IMR-90 (cell line): ENCODE measurements at regions not wholly inside any gene's neighbourhood (a gene's known extent, or its start where the extent isn't known, plus 50 kb on each side); places are given as distances from the start of the nearest gene placed in this dataset.

Source experiments
- ATAC-seq: fragments of 200-7000 bp; cut with Tn5 transposase; 2 replicates; pipeline ENCODE4 v1.9.1; 2020; ENCODE audit warnings: low read depth, mild to moderate bottlenecking, moderate library complexity
- BruUV-seq: library from RNA; stranded (reverse); fragments of 400-500 nt; replicated peaks from 2 replicates; lab custom pipeline; 2021; lab: Mats Ljungman, UMichigan
- CTCF ChIA-PET: fragments of 300-600 bp; formaldehyde crosslinking; extraction: SDS; loops from one replicate; lab custom pipeline; 2021; ENCODE audit warnings: antibody characterized with exemption; lab: Yijun Ruan, JAX
- POLR2A ChIA-PET: fragments of 300-600 bp; sonication (Branson Sonifier 250); formaldehyde crosslinking; loops from one replicate; lab custom pipeline; 2022; ENCODE audit warnings: antibody characterized with exemption; ENCODE audit not compliant: unreplicated experiment; lab: Charles Lee
- DNase-seq: peaks from one replicate; pipeline ENCODE4 v3.0.0; 2013
- H2AFZ ChIP-seq: replicated peaks from 2 replicates; pipeline ENCODE3; 2013; ENCODE audit warnings: low read length, mild to moderate bottlenecking; ENCODE audit not compliant: poor library complexity
- H2AK5ac ChIP-seq: 2 replicates; pipeline ENCODE4 v1.6.1; 2013; ENCODE audit warnings: low read depth, low read length, inconsistent platforms
- H2AK9ac ChIP-seq: replicated peaks from 2 replicates; pipeline ENCODE3; 2013; ENCODE audit warnings: mild to moderate bottlenecking, low read depth, low read length, moderate library complexity; ENCODE audit not compliant: poor library complexity
- H2BK120ac ChIP-seq: 2 replicates; pipeline ENCODE4 v1.6.1; 2013; ENCODE audit warnings: low read depth, low read length, inconsistent platforms
- H2BK15ac ChIP-seq: 3 replicates; pipeline ENCODE4 v1.6.1; 2013; ENCODE audit warnings: low read depth, low read length, inconsistent platforms
- H2BK20ac ChIP-seq: 2 replicates; pipeline ENCODE4 v1.6.1; 2013; ENCODE audit warnings: low read depth, mild to moderate bottlenecking, inconsistent platforms, low read length, moderate library complexity
- H2BK5ac ChIP-seq: 2 replicates; pipeline ENCODE4 v1.6.1; 2013; ENCODE audit warnings: mild to moderate bottlenecking, low read depth, low read length, inconsistent platforms; ENCODE audit not compliant: poor library complexity, severe bottlenecking
- H3K14ac ChIP-seq: replicated peaks from 2 replicates; pipeline ENCODE4 v1.6.1; 2013; ENCODE audit warnings: low read depth, low read length, inconsistent platforms
- H3K18ac ChIP-seq: 2 replicates; pipeline ENCODE4 v1.6.1; 2013; ENCODE audit warnings: low read depth, low read length, control low read depth
- H3K23ac ChIP-seq: 2 replicates; pipeline ENCODE4 v1.6.1; 2013; ENCODE audit warnings: low read depth, low read length, inconsistent platforms
- H3K27ac ChIP-seq: 2 replicates; pipeline ENCODE4 v1.5.1; 2013; ENCODE audit warnings: mild to moderate bottlenecking, control low read depth, low read length; ENCODE audit not compliant: insufficient read depth
- H3K27me3 ChIP-seq: 2 replicates; pipeline ENCODE4 v1.6.1; 2013; ENCODE audit warnings: low read length; ENCODE audit not compliant: control insufficient read depth, insufficient read depth
- H3K36me3 ChIP-seq: 2 replicates; pipeline ENCODE4 v1.6.1; 2013; ENCODE audit warnings: low read length, mixed read lengths; ENCODE audit not compliant: control insufficient read depth, insufficient read depth
- H3K4ac ChIP-seq: 2 replicates; pipeline ENCODE4 v1.6.1; 2013; ENCODE audit warnings: low read depth, low read length, inconsistent platforms
- H3K4me1 ChIP-seq: 2 replicates; pipeline ENCODE4 v1.6.1; 2013; ENCODE audit warnings: low read length, mixed read lengths; ENCODE audit not compliant: control insufficient read depth, insufficient read depth
- H3K4me2 ChIP-seq: 2 replicates; pipeline ENCODE4 v1.6.1; 2013; ENCODE audit warnings: low read depth, mild to moderate bottlenecking, control low read depth, low read length, moderate library complexity
- H3K4me3 ChIP-seq: 2 replicates; pipeline ENCODE4 v1.5.1; 2013; ENCODE audit warnings: low read depth, mild to moderate bottlenecking, control low read depth, low read length, moderate library complexity; ENCODE audit not compliant: insufficient read depth
- H3K56ac ChIP-seq: 2 replicates; pipeline ENCODE4 v1.6.1; 2013; ENCODE audit warnings: low read length, inconsistent platforms; ENCODE audit not compliant: insufficient read depth; ENCODE audit errors: extremely low read depth
- H3K79me1 ChIP-seq, 2 experiments: 2 replicates each; pipeline ENCODE4 v1.6.1; 2013; ENCODE audit warnings: low read length in 2 of 2, inconsistent platforms in 1 of 2, low read depth in 1 of 2
- H3K9ac ChIP-seq: 2 replicates; pipeline ENCODE4 v1.6.1; 2013; ENCODE audit warnings: low read depth, low read length, control low read depth
- H3K9me1 ChIP-seq: 2 replicates; pipeline ENCODE4 v1.6.1; 2013; ENCODE audit warnings: low read length, inconsistent platforms; ENCODE audit not compliant: insufficient read depth
- H3K9me3 ChIP-seq: 2 replicates; pipeline ENCODE4 v1.6.1; 2013; ENCODE audit warnings: low read length; ENCODE audit not compliant: control insufficient read depth, insufficient read depth
- H4K20me1 ChIP-seq: 2 replicates; pipeline ENCODE4 v1.6.1; 2013; ENCODE audit warnings: low read length, inconsistent platforms; ENCODE audit not compliant: insufficient read depth
- H4K5ac ChIP-seq: 2 replicates; pipeline ENCODE4 v1.6.1; 2013; ENCODE audit warnings: mild to moderate bottlenecking, low read depth, low read length, control low read depth
- H4K8ac ChIP-seq, 2 experiments: 2 replicates each; pipeline ENCODE4 v1.6.1; 2013; ENCODE audit warnings: low read depth in 2 of 2, low read length in 2 of 2, control low read depth in 1 of 2, inconsistent platforms in 1 of 2
- H4K91ac ChIP-seq: 2 replicates; pipeline ENCODE4 v1.6.1; 2013; ENCODE audit warnings: low read depth, low read length, inconsistent platforms; ENCODE audit not compliant: insufficient read depth
- BHLHE40 ChIP-seq: fragments of 150-350 bp; IDR thresholded peaks from 2 replicates; pipeline ENCODE4 v1.6.1; 2016; ENCODE audit warnings: mild to moderate bottlenecking, low read depth, low read length
- RFX5 ChIP-seq: IDR thresholded peaks from 2 replicates; pipeline ENCODE4 v1.8.0; 2012; ENCODE audit warnings: low read depth, mild to moderate bottlenecking, low read length, moderate library complexity
- WGBS, 2 experiments: methylation state at CpG; one replicate each; pipeline versions ENCODE4 v1.1.5 to v1.1.7; 2013; ENCODE audit warnings: missing lambda C conversion rate in 2 of 2; ENCODE audit not compliant: insufficient read length in 1 of 2; ENCODE audit errors: extremely low coverage in 2 of 2; 5-methylcytosine and 5-hydroxymethylcytosine counted together
- dilution Hi-C: fragments of 300-500 bp; cut with HindIII; formaldehyde crosslinking; loops from one replicate; pipeline ENCODE4 v1.14.3; 2018; ENCODE audit warnings: low sequenced_read_pairs; ENCODE audit not compliant: unreplicated experiment
- in situ Hi-C: fragments of 300-500 bp; cut with MboI; formaldehyde crosslinking; loops from 3 replicates; pipeline ENCODE4 v1.14.3; 2019; ENCODE audit warnings: low sequenced_read_pairs, inconsistent platforms, mixed read lengths
- intact Hi-C: fragments of 100-400 bp; cut with micrococcal nuclease; formaldehyde crosslinking; loops from 2 replicates; pipeline ENCODE4 v1.10.0; 2022

DNA sequence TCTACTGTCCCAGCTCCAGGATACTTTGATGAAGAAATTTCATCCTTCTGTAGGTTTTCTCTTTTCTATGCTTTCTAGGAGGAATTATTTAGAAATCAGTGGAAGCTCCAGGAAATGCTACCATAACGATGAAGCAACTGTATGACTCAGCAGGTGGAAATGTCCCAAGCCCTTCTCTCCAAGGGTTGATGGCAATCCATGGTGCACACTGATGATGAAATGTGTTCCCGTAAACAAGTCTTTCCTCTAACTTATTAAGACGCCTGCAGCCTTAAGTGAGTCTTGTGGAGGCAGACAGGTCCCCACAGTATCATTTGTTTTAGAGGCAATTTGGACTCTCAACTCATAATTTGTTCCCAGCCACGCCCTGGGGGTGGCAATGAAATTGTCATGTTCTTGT, 777.6 kb upstream of the SOX11 start:
- no peak overlapping the region for H4K5ac ChIP-seq
- H4K91ac ChIP-seq = no peak overlapping the region
- ATAC-seq (no peak), DNase-seq (no peak)
- H3K27me3 ChIP-seq = no peaks in the 10 kb centered on the region
- intact Hi-C loops = no loop called here
- no peak overlapping the region for H2AK9ac ChIP-seq
- no peak overlapping the region for H3K27ac ChIP-seq
- H3K14ac ChIP-seq = no peak overlapping the region
- H2BK15ac ChIP-seq = no peak overlapping the region
- no peaks in the 10 kb centered on the region for H4K20me1 ChIP-seq
- no peak overlapping the region for H2BK5ac ChIP-seq
- WGBS, 2 experiments = no CpG with 5 or more reads among the region's 4 CpGs
- no peaks in the 10 kb centered on the region for H3K79me1 ChIP-seq
- H3K4me3 ChIP-seq = no peak overlapping the region
- POLR2A ChIA-PET = no interaction called here
- no peak overlapping the region for H2BK120ac ChIP-seq
- H2AK5ac ChIP-seq = no peak overlapping the region
- no peak overlapping the region for H3K18ac ChIP-seq
- in situ Hi-C loops = no loop called here
- H2AFZ ChIP-seq = no peak overlapping the region
- H2BK20ac ChIP-seq = no peak overlapping the region
- no peak overlapping the region for H4K8ac ChIP-seq
- H3K9ac ChIP-seq = no peak overlapping the region
- H3K36me3 ChIP-seq = no peaks in the 10 kb centered on the region
- H3K4me1 ChIP-seq = no peaks in the 10 kb centered on the region
- peaks cover 13% of the 10 kb centered on the region for H3K9me3 ChIP-seq
- no peak for TF ChIP-seq RFX5
- no peak for TF ChIP-seq BHLHE40
- no peak overlapping the region for H3K4ac ChIP-seq
- CTCF ChIA-PET = no interaction called here
- H3K4me2 ChIP-seq = no peak overlapping the region
- no peaks in the 10 kb centered on the region for H3K9me1 ChIP-seq
- no peak overlapping the region for H3K23ac ChIP-seq
- dilution Hi-C loops = no loop called here
- BruUV-seq = no TSS peak
- H3K56ac ChIP-seq = no peak overlapping the region
